ENCODE measurements at regions not wholly inside any gene's neighbourhood (a gene's known extent, or its start where the extent isn't known, plus 50 kb on each side); places are given as distances from the start of the nearest gene placed in this dataset.

DNA sequence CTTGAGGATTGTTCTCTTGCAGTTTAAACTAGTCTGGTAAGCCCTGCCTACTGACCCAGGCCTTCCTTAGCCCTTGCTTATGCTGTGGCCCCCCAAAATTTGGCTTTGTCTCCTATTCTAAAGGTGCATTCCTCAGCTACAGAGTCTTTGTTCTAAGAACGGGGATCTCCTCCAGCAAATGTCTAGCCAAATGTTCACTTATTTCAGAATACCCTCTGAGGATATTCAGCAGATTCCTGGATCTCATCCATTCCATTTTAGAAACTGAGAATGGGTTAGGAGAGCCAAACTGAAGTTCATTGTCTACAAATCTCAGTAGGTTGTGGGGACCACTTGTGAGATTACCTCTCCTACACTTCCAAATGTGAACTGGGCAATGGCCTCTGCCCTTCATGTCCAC, 164.2 kb upstream of the ARG1 start:
- no peak for TF ChIP-seq RAD21 (IDR thresholded peaks at IDR 0.05; ENCODE audit: low read length)
- TF ChIP-seq, protein P1, sequence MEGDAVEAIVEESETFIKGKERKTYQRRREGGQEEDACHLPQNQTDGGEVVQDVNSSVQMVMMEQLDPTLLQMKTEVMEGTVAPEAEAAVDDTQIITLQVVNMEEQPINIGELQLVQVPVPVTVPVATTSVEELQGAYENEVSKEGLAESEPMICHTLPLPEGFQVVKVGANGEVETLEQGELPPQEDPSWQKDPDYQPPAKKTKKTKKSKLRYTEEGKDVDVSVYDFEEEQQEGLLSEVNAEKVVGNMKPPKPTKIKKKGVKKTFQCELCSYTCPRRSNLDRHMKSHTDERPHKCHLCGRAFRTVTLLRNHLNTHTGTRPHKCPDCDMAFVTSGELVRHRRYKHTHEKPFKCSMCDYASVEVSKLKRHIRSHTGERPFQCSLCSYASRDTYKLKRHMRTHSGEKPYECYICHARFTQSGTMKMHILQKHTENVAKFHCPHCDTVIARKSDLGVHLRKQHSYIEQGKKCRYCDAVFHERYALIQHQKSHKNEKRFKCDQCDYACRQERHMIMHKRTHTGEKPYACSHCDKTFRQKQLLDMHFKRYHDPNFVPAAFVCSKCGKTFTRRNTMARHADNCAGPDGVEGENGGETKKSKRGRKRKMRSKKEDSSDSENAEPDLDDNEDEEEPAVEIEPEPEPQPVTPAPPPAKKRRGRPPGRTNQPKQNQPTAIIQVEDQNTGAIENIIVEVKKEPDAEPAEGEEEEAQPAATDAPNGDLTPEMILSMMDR (conservative IDR thresholded peaks at IDR 0.05; ENCODE audit: low read depth, low read length): no peak
- TF ChIP-seq POLR2A (IDR thresholded peaks at IDR 0.05; ENCODE audit: low read depth, low read length): no peak
- no peak for TF ChIP-seq MXI1 (IDR thresholded peaks at IDR 0.05; ENCODE audit: borderline replicate concordance, low read depth, low read length)
- no peak for TF ChIP-seq FOS (IDR thresholded peaks at IDR 0.05; ENCODE audit: low read depth, low read length)
- TF ChIP-seq BHLHE40 (IDR thresholded peaks at IDR 0.05; ENCODE audit: low read depth, low read length): no peak
- TF ChIP-seq SMC3 (IDR thresholded peaks at IDR 0.05; ENCODE audit: low read depth, low read length): no peak
- TF ChIP-seq RFX5 (IDR thresholded peaks at IDR 0.05; ENCODE audit: low read depth, low read length): no peak
- TF ChIP-seq MAFK (IDR thresholded peaks at IDR 0.05; ENCODE audit: low read depth, low read length): no peak
- no peak for TF ChIP-seq CEBPB (IDR thresholded peaks at IDR 0.05; ENCODE audit: low read depth, low read length)
- TF ChIP-seq RCOR1 (IDR thresholded peaks at IDR 0.05; ENCODE audit: insufficient replicate concordance, low read length): no peak
- TF ChIP-seq, protein P2, sequence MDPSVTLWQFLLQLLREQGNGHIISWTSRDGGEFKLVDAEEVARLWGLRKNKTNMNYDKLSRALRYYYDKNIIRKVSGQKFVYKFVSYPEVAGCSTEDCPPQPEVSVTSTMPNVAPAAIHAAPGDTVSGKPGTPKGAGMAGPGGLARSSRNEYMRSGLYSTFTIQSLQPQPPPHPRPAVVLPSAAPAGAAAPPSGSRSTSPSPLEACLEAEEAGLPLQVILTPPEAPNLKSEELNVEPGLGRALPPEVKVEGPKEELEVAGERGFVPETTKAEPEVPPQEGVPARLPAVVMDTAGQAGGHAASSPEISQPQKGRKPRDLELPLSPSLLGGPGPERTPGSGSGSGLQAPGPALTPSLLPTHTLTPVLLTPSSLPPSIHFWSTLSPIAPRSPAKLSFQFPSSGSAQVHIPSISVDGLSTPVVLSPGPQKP (IDR thresholded peaks at IDR 0.05; ENCODE audit: borderline replicate concordance, low read depth, low read length): no peak
